PC-3 (cell line): ENCODE measurements at regions not wholly inside any gene's neighbourhood (a gene's known extent, or its start where the extent isn't known, plus 50 kb on each side); places are given as distances from the start of the nearest gene placed in this dataset.

Source experiments
- ATAC-seq: fragments of 200-7000 bp; cut with Tn5 transposase; 2 replicates; pipeline ENCODE4 v1.9.1; 2020; ENCODE audit warnings: mild to moderate bottlenecking, moderate library complexity
- BruUV-seq: library from RNA; stranded (reverse); fragments of 400-500 nt; replicated peaks from 2 replicates; lab custom pipeline; 2021; lab: Mats Ljungman, UMichigan
- CTCF ChIA-PET: fragments of 300-600 bp; sonication (Branson Sonifier 250); formaldehyde crosslinking; loops from one replicate; lab custom pipeline; 2022; ENCODE audit warnings: antibody characterized with exemption; lab: Charles Lee
- POLR2A ChIA-PET: fragments of 300-600 bp; sonication (Branson Sonifier 250); formaldehyde crosslinking; loops from one replicate; lab custom pipeline; 2022; ENCODE audit warnings: antibody characterized with exemption; ENCODE audit not compliant: unreplicated experiment; lab: Charles Lee
- DNase-seq: peaks from one replicate; pipeline ENCODE4 v3.0.0-alpha.2; 2015
- H2AFZ ChIP-seq: fragments of 300-600 bp; sonication (generic); 2 replicates; pipeline ENCODE4 v1.6.0; 2016; ENCODE audit warnings: antibody characterized with exemption, low read length
- H3F3A ChIP-seq: fragments of 300-600 bp; sonication (generic); one replicate; pipeline ENCODE4 v1.6.0; 2017; ENCODE audit warnings: antibody characterized with exemption, low read length, control low read depth, mild to moderate bottlenecking; ENCODE audit not compliant: unreplicated experiment
- H3K27ac ChIP-seq: fragments of 300-600 bp; sonication (generic); 2 replicates; pipeline ENCODE4 v1.5.1; 2016; ENCODE audit warnings: mild to moderate bottlenecking, low read length
- H3K27me3 ChIP-seq: fragments of 300-600 bp; sonication (generic); 2 replicates; pipeline ENCODE4 v1.6.1; 2016; ENCODE audit warnings: low read length, mixed read lengths
- H3K36me3 ChIP-seq: fragments of 300-600 bp; sonication (generic); 2 replicates; pipeline ENCODE4 v1.6.1; 2016; ENCODE audit warnings: low read depth, mixed run types, low read length, mixed read lengths
- H3K4me1 ChIP-seq: fragments of 300-600 bp; sonication (generic); 2 replicates; pipeline ENCODE4 v1.5.1; 2016; ENCODE audit warnings: low read length; ENCODE audit not compliant: insufficient read depth
- H3K4me2 ChIP-seq: fragments of 300-600 bp; sonication (generic); 2 replicates; pipeline ENCODE4 v1.6.0; 2016; ENCODE audit warnings: low read length
- H3K4me3 ChIP-seq: fragments of 300-600 bp; sonication (generic); 2 replicates; pipeline ENCODE4 v1.5.1; 2016; ENCODE audit warnings: mild to moderate bottlenecking, low read length, mixed read lengths
- H3K79me2 ChIP-seq: fragments of 300-600 bp; sonication (generic); 2 replicates; pipeline ENCODE4 v1.6.1; 2017; ENCODE audit warnings: low read length, mixed read lengths
- H3K9ac ChIP-seq: fragments of 300-600 bp; sonication (generic); 2 replicates; pipeline ENCODE4 v1.6.0; 2016; ENCODE audit warnings: mild to moderate bottlenecking, low read length
- H3K9me2 ChIP-seq: fragments of 300-600 bp; sonication (generic); replicated peaks from 2 replicates; pipeline ENCODE4 v1.6.1; 2016; ENCODE audit warnings: mixed run types, low read length, mixed read lengths
- H3K9me3 ChIP-seq: fragments of 300-600 bp; sonication (generic); 2 replicates; pipeline ENCODE4 v1.6.1; 2016; ENCODE audit warnings: low read length, mixed read lengths
- H4K20me1 ChIP-seq: fragments of 300-600 bp; sonication (generic); 2 replicates; pipeline ENCODE4 v1.6.1; 2016; ENCODE audit warnings: low read length, mixed read lengths
- EZH2 ChIP-seq: fragments of 300-600 bp; sonication (generic); IDR thresholded peaks from one replicate; pipeline ENCODE4 v1.6.1; 2017; ENCODE audit warnings: antibody characterized with exemption, mild to moderate bottlenecking, low read length; ENCODE audit not compliant: unreplicated experiment
- EZH2phosphoT487 ChIP-seq: fragments of 300-600 bp; sonication (generic); IDR thresholded peaks from 2 replicates; pipeline ENCODE4 v1.6.1; 2018; ENCODE audit warnings: mild to moderate bottlenecking, antibody characterized with exemption, low read length, borderline replicate concordance
- intact Hi-C: fragments of 100-400 bp; cut with micrococcal nuclease; formaldehyde crosslinking; loops from 2 replicates; pipeline ENCODE4 v1.9.0; 2023
- TF ChIP-seq, protein P1 (sequence below): fragments of 300-600 bp; sonication (generic); conservative IDR thresholded peaks from 2 replicates; pipeline ENCODE4 v1.5.1; 2017; ENCODE audit warnings: antibody characterized with exemption, low read depth, mild to moderate bottlenecking, low read length

- Histone ChIP-seq H2AFZ (no peak overlapping the region), H3K27me3 (no peaks in the 10 kb centered on the region), H3K79me2 (no peaks in the 10 kb centered on the region), H3K9ac (no peak overlapping the region), H3K4me3 (no peak overlapping the region), H3K9me3 (no peaks in the 10 kb centered on the region), H3F3A (no peaks in the 10 kb centered on the region), H3K4me1 (no peaks in the 10 kb centered on the region), H3K36me3 (no peaks in the 10 kb centered on the region), H4K20me1 (no peaks in the 10 kb centered on the region), H3K9me2 (no peaks in the 10 kb centered on the region), H3K4me2 (no peak overlapping the region), H3K27ac (no peak overlapping the region)
- DNase-seq: no peak
- TF ChIP-seq EZH2 (no peak), EZH2phosphoT487 (no peak)
- TF ChIP-seq, protein P1, sequence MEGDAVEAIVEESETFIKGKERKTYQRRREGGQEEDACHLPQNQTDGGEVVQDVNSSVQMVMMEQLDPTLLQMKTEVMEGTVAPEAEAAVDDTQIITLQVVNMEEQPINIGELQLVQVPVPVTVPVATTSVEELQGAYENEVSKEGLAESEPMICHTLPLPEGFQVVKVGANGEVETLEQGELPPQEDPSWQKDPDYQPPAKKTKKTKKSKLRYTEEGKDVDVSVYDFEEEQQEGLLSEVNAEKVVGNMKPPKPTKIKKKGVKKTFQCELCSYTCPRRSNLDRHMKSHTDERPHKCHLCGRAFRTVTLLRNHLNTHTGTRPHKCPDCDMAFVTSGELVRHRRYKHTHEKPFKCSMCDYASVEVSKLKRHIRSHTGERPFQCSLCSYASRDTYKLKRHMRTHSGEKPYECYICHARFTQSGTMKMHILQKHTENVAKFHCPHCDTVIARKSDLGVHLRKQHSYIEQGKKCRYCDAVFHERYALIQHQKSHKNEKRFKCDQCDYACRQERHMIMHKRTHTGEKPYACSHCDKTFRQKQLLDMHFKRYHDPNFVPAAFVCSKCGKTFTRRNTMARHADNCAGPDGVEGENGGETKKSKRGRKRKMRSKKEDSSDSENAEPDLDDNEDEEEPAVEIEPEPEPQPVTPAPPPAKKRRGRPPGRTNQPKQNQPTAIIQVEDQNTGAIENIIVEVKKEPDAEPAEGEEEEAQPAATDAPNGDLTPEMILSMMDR: no peak
- POLR2A ChIA-PET: no interaction called here
- intact Hi-C loops: no loop called here
- CTCF ChIA-PET: no interaction called here
- ATAC-seq: no peak
- no TSS peak for BruUV-seq
Observed at GRCh38 chr4:37126051-37126450, 118.5 kb upstream of the NWD2 start.

GRCh38 chr4:37130465-37130864 lies 114.1 kb upstream of the NWD2 start:
- no peak for TF ChIP-seq EZH2
- TF ChIP-seq, protein P1: no peak
- TF ChIP-seq EZH2phosphoT487: no peak
- Histone ChIP-seq H2AFZ (no peak overlapping the region), H3K9me2 (no peaks in the 10 kb centered on the region), H3K9me3 (no peaks in the 10 kb centered on the region), H3F3A (no peaks in the 10 kb centered on the region), H3K27me3 (no peaks in the 10 kb centered on the region), H3K9ac (no peak overlapping the region), H3K4me1 (no peaks in the 10 kb centered on the region), H3K36me3 (no peaks in the 10 kb centered on the region), H3K27ac (no peak overlapping the region), H3K79me2 (no peaks in the 10 kb centered on the region), H3K4me2 (no peak overlapping the region), H4K20me1 (no peaks in the 10 kb centered on the region), H3K4me3 (no peak overlapping the region)
- ATAC-seq (no peak), DNase-seq (no peak)
- intact Hi-C loops: no loop called here
- ChIA-PET CTCF (no interaction called here), POLR2A (no interaction called here)
- BruUV-seq: no TSS peak

- ChIA-PET POLR2A (no interaction called here), CTCF (no interaction called here)
- no peaks in the 10 kb centered on the region for H3K4me1 ChIP-seq
- BruUV-seq: no TSS peak
- H2AFZ ChIP-seq: no peak overlapping the region
- intact Hi-C loops: no loop called here
- no peaks in the 10 kb centered on the region for H3K27me3 ChIP-seq
- DNase-seq (no peak), ATAC-seq (no peak)
- no peak overlapping the region for H3K9ac ChIP-seq
- no peak overlapping the region for H3K4me3 ChIP-seq
- H3K9me3 ChIP-seq: no peaks in the 10 kb centered on the region
- H3K79me2 ChIP-seq: no peaks in the 10 kb centered on the region
- no peaks in the 10 kb centered on the region for H3K9me2 ChIP-seq
- no peaks in the 10 kb centered on the region for H4K20me1 ChIP-seq
- H3F3A ChIP-seq: no peaks in the 10 kb centered on the region
- no peak overlapping the region for H3K4me2 ChIP-seq
- H3K36me3 ChIP-seq: no peaks in the 10 kb centered on the region
- TF ChIP-seq EZH2 (no peak), EZH2phosphoT487 (no peak)
- TF ChIP-seq, protein P1: no peak
- H3K27ac ChIP-seq: no peak overlapping the region
Observed at GRCh38 chr4:37132351-37132974, 112.1 kb upstream of the NWD2 start.
